Hematopoietic multipotent progenitor cell treated with erythropoietin and hydrocortisone succinate and interleukin-3 and kit ligand, for 15 days (in vitro differentiated cells): ENCODE measurements at regions not wholly inside any gene's neighbourhood (a gene's known extent, or its start where the extent isn't known, plus 50 kb on each side); places are given as distances from the start of the nearest gene placed in this dataset.
"Not testable (repeated sequence)": the region's sequence is repeated elsewhere in the genome, so short reads cannot be mapped to it uniquely, and the experiment has no call there.

Experiments
- DNase-seq: peaks from one replicate; pipeline ENCODE4 v3.0.0-alpha.2; 2015; ENCODE audit warnings: low spot score

DNA sequence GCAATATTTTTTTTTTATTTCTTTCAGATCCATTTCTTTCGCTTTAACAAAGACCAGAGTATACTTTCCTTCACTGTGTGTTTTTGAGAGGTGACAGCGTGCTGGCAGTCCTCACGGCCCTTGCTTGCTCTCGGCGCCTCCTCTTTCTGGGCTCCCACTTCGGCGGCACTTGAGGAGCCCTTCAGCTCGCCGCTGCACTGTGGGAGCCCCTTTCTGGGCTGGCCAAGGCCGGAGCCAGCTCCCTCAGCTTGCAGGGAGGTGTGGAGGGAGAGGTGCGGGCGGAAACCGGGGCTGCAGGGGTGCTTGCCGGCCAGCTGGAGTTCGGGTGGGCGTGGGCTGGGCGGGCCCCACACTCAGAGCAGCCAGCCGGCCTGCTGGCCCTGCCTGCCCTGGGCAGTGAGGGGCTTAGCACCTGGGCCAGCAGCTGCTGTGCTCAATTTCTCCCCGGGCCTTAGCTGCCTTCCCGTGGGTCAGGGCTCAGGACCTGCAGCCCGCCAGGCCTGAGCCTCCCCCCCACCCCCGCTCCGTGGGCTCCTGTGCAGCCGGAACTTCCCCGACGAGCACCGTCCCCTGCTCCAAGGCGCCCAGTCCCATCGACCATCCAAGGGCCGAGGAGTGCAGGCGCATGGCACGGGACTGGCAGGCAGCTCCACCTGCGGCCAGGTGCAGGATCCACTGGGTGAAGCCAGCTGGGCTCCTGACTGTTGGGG is 1490.6 kb downstream of the OTOL1 start:
- DNase-seq = not testable (repeated sequence)

DNA sequence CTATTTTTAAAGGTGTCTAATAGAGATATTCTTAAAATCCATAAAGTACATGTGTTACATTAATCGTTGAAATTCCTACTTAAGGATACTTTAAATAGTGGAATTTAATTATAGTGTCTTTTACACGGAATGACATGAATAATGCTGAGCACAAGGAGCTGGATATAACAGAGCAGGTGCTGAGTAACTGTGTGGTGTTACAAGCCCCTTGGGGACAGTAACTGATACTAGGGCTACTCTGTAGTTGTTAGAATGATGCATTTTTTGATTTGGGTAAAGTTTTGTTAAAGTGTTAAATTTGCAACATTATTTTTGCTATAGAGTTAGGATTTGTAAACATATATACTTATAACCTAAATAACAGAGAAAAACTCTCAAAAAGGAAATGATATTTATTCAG is 1496.1 kb downstream of the OTOL1 start:
- DNase-seq = no peak

DNA sequence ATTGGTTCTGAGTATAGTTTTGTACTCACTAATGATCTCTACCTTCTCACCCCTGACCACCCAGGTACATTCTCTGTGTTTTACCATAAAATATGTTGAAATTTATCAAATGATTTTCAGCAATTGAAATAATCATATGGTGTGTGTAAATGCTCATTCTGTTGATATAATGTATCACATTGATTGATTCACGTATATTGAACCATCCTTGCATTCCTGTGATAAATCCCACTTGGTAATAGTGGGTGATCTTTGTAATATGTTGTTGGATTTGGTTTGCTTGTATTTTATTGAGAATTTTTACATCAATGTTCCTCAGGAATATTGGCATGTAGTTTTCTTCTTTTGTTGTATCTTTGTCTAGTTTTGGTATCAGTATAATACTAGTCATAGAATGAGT is 1497.6 kb downstream of the OTOL1 start:
- DNase-seq = no peak

DNA sequence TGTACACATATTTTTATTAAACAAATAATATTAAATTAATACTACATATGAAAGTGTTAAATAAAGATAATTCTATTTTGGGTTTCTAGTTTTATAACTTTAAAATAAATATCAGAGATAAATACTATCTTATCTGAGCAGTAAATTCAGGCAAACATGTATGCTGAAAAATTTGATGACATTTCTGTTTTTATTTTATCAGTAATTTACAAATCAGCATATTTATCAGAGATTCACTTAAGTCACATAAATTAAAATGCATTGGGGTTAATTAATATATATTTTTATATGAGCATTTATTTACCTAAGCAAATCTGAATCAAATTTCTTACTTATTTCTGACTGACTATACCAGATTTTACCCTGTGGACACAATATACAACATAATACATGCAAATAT is 1499.8 kb downstream of the OTOL1 start:
- DNase-seq = no peak

DNA sequence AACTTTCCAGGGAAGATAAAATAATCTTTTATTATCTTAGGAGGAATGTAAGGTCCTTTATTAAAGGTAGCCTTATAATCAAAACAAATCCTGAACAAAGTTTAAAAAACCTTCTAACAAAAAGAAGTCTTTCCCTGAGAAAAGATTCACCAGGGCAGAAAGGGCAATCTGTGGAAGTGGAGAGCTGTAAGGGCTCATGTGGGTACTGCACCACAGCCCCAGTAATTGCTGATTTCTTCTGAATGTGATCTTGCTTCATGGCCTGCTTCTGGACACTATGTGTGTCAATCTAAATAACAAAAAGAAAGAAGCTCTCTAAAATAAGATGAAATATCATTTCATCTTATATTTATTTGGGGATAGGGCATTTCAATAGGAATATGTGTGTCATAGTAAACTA is 1501.6 kb downstream of the OTOL1 start:
- DNase-seq = no peak

DNA sequence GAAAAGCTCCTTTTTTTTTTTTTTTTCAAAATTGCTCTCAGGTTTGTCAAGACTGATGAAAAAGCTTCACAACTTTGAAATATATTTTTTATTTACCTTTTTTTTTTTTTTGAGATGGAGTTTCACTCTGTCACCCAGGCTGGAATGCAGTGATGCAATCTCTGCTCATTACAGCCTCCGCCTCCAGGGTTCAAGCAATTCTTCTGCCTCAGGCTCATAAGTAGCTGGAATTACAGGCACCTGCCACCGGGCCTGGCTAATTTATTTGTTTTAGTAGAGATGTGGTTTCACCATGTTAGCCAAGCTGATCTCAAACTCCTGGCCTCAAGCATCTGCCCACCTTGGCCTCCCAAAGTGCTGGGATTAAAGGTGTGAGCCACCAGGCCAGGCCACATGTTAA is 1515.0 kb downstream of the OTOL1 start:
- DNase-seq = no peak

DNA sequence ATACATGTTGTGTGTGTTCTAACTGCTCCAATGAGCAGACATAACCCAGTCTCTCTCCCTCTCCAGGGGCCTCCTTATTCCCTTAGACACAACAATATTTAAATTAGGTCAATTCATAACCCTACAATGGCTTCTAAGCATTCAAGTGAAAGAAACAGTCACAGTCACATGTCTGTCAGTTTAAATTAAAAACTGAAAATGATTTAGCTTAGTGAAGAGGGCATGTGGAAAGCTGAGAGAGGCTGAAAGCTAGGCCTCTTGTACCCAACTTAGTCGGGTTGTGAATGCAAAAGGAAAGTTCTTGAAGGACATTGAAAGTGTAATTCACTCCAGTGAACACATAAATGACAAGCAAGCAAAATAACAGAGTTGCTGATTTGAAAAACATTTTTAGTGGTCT is 1519.6 kb downstream of the OTOL1 start:
- no peak for DNase-seq

DNA sequence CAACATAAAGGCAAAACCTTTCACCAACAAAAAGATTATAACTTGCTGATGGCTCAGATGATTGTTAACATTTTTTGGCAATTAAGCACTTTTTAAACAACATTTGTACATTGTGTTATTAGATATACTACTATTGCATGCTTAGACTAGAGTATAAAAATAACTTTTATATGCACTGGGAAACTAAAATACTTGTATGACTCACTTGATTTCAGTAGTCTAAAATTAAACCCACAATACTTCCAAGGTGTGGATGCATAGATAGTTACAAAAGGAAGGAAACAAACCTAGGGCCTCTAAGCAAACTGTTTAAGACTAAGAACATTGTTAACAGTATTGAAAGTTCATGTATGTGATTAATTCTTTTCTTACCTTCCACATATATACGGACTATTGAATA is 1521.5 kb downstream of the OTOL1 start:
- no peak for DNase-seq

DNA sequence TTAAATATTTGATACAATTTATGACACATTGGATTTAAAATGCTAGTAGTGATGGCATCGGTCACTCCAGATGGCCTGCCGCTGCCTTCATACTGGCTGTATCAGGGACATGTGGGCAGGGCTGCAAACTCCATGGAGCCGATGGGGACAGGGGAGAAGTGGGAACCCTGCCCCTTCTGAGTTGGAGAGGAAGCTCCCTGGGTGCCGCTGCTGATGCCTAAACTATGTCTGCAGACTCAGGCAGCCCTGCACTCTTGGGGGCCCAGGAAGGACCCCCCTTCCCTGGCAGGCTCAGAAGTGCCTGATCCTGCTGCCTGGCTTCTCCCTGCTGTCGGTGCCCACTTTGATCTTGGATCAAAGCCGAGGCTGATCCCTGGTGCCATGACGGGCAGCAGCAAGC is 1522.1 kb downstream of the OTOL1 start:
- DNase-seq = no peak

DNA sequence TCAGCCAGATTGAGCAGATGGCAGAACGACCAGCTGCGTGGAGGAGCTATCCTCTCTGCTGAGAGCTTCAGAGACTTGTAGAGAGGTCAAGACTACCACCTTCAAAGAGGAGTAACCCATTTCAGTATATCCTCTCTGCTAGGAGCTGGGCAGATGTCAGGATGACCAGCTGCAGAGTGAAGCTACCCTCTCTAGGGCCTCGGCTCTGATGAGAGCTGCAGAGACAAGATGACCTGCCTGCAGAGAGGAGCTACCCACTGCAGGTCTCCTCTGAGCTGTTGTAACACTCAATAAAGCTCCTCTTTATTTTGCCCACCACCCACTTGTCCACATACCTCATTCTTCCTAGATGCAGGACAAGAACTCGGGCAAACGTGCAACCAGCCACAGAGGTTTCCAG is 1522.7 kb downstream of the OTOL1 start:
- DNase-seq = no peak

DNA sequence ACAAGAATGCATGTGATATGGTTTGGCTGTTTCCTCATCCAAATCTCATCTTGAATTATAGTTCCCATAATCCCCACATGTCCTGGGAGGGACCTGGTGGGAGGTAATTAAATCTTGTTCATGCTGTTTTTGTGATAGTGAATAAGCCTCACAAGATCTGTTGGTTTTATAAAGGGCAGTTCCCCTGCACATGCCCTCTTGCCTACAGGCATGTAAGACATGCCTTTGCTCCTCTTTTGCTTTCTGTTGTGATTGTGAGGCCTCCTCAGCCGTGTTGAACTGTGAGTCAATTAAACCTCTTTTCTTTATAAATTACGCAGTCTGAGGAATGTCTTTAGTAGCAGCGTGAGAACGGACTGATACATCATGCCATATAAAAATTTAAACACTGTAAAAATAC is 1537.0 kb downstream of the OTOL1 start:
- DNase-seq = no peak

DNA sequence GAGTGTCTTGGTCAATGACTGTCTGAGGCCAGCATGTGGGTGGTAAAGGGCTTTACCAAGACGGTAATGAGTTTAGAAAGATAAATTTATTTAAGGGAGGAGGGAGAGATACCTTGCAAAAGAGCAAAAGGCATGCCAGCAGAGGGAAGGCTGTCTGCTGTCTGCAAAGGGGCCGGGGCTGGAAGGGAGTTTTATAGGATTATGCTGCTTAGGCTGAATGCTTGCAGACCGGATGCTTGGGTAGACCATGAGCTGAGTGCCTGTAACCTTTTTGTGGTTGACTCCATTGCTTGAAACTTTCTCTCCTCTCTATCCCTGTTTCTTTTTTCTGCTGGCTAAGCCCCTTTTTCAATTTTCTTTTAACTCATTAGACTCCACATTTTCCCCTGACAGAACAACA is 1543.0 kb downstream of the OTOL1 start:
- DNase-seq = no peak

DNA sequence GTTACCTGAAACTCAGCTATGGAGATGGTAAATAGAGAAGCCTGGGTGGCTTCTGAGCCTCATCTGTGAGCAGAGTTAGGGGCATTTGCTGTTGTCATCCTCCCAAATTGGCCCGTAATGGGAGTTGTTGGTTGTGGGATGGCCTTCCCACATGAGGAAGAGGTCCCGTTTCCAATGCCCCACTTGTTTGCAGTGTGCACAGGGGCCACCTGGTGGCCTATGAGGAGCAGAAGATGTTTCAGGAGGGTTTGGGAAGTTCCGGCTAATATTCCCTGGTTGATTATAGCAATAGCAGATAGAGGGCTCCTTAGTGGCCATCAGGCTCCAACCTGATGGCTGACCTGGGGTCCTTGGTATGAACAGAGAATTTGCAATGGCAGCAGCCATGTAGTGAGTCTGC is 1546.5 kb downstream of the OTOL1 start:
- DNase-seq = no peak

DNA sequence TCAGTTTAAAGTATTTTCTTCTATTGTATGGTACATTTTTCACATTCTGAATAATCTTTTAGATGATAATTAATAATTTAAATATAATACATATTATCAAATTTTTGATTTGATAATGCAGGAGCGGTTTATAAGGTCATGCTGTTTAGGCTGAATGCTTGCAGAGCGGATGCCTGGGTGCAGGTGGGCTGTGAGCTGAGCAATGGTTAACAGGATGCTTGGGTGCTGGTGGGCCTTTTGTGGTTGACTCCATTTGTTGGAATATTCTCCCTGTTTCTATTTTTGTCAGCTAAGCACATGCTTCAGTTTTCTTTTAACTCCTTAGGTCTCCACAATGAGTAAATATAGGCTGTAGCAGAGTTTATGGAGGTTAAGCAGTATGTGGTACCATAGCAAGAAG is 1549.3 kb downstream of the OTOL1 start:
- DNase-seq = no peak

DNA sequence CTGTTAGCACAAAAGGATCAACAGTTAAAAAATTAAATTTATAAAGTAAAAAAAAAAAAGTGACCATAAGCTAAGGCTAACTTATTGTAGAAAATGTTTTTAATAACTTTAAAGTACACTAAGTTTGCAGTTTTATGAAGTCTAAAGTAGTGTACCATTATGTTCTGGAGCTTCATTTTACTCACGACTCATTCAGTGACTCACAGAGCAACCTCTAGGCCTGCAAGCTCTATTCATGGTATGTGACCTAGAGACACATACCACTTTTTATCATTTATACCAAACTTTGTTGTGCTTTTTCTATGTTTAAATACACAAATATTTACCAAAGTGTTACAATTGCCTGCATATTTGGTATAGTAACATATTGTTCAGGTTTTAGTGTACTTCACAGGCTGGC is 1552.3 kb downstream of the OTOL1 start:
- DNase-seq = no peak

DNA sequence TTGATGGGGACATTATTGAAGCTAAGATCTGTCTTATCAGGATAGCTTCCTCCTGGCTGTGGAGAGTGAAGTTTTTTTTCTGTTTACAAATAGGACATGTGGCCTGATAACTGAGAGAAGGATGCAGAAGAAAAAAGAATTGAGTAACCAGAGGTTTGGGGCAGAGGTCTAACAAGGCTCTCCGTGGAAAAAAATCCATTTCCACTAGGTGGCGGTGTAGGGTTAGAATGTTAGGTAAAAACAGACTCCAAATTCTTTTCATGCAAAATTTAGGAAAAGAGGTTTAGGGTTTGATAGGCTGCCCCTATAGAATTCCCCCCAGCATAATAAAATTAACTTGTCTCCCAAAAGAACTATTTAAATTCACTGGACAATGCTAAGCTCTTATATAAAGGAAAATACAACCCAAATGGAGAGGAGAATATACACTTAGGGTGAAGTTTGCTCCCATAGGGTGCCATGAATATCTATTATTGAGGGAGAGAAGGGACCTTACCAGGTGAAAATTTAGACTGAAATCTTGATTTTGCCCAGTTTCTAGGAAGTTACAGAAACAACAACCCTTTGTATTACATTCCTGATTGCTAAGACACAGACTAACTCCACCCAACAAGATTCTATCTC is 1560.4 kb downstream of the OTOL1 start:
- DNase-seq = peak; percentile 2

DNA sequence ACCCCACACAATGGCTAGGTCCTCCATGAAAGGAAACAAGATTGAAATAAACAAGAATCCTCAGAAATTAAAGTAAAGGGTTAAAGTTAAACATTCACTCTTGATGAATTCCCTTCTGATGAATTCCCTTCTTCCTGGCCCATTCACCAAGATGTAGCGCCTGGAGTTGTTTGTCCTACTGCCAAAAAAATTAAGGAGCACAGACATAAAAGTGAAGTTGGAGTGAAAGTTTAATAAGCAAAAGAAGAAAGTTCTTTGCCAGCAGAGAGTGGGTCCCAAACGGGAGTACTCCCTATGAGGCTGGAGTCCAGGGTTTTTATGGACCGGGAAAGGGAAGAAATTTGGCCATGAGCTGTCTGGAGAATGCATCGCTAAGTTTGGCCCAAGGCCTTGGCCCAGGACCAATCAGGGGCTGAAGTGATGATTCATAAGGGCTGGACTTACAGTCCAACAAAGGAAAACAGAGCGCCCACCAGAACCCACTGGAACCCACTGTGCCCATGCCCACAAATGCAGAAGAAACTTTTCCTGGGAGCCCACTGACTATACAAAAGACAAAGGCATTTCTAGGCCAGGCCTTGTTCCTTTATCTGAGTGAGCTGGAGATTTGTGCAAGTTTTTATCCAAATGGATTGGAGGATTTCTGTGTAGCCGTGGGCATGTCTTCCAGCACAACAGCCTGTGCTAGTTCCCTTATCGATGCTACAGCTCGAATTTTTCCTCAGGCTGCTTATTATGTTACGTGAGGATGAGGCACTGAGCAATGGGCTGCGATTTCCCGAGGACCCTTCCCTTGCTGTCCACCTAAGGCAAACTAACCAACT is 1561.6 kb downstream of the OTOL1 start:
- DNase-seq = no peak

DNA sequence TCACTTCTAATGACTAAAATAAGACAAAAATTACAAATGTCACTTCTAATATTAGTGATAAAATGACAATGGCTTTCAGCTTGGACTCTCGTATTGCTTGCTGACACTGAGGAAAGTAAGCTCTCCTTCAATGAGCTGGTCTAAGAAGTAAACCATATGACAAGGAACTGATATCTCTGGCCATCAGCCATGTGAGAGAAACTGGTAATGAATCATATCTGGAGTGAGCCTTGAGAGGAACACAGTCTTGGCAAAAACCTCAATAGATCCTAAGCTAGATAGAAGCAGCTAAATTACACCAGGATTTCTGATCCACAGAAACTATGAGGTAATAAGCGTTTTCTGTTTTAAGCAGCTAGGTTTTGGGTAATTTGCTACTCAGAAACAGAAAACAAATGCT is 1575.1 kb downstream of the OTOL1 start:
- DNase-seq = no peak
